ENCODE measurements at regions not wholly inside any gene's neighbourhood (a gene's known extent, or its start where the extent isn't known, plus 50 kb on each side); places are given as distances from the start of the nearest gene placed in this dataset.

- TF ChIP-seq CTCF (IDR thresholded peaks at IDR 0.05; ENCODE audit: borderline replicate concordance, extremely low read depth, low read length, poor library complexity, severe bottlenecking) (no peak), EZH2 (IDR thresholded peaks at IDR 0.05; ENCODE audit: borderline replicate concordance, low read depth, low read length, severe bottlenecking) (no peak)
Measured at GRCh38 chr14:84128050-84128449, 1401.9 kb upstream of the FLRT2 start.

Measured in DND-41 (cell line).